KBM-7 (cell line): ENCODE measurements at regions not wholly inside any gene's neighbourhood (a gene's known extent, or its start where the extent isn't known, plus 50 kb on each side); places are given as distances from the start of the nearest gene placed in this dataset.
"Not testable (repeated sequence)": the region's sequence is repeated elsewhere in the genome, so short reads cannot be mapped to it uniquely, and the experiment has no call there.

Experiments
- DNase-seq: peaks from one replicate; pipeline ENCODE4 v3.0.0-alpha.2; 2015
- in situ Hi-C: fragments of 300-500 bp; cut with MboI; formaldehyde crosslinking; loops from 2 replicates; pipeline ENCODE4 v1.14.3; 2020; ENCODE audit warnings: low sequenced_read_pairs, low pct_unique_long_range_greater_than_20kb, mixed read lengths

- DNase-seq, in situ Hi-C loops: not testable (repeated sequence)
Observed at GRCh38 chr3:39651256-39651655, 158.2 kb upstream of the MYRIP start.

- in situ Hi-C loops: no loop called here
Observed at GRCh38 chr3:39651993-39652739, 157.2 kb upstream of the MYRIP start.

GRCh38 chr3:39655718-39656117 lies 153.7 kb upstream of the MYRIP start:
- in situ Hi-C loops, DNase-seq: not testable (repeated sequence)

More at GRCh38 chr3:39651993-39652739, 157.2 kb upstream of the MYRIP start:
- DNase-seq: no peak

- in situ Hi-C loops: no loop called here
- no peak for DNase-seq
Observed at GRCh38 chr3:39657075-39657474, 152.3 kb upstream of the MYRIP start.

GRCh38 chr3:39657775-39658174 lies 151.6 kb upstream of the MYRIP start:
- no peak for DNase-seq
- in situ Hi-C loops: no loop called here

- DNase-seq: no peak
- in situ Hi-C loops: no loop called here
Observed at GRCh38 chr3:39664931-39665330, 144.5 kb upstream of the MYRIP start.

GRCh38 chr3:39665441-39665840 lies 144.0 kb upstream of the MYRIP start:
- in situ Hi-C loops: no loop called here
- DNase-seq: no peak

GRCh38 chr3:39668420-39668819 lies 141.0 kb upstream of the MYRIP start:
- in situ Hi-C loops: no loop called here

GRCh38 chr3:39671116-39671515 lies 138.3 kb upstream of the MYRIP start:
- in situ Hi-C loops: no loop called here

More at GRCh38 chr3:39668420-39668819, 141.0 kb upstream of the MYRIP start:
- DNase-seq: peak; percentile 45

GRCh38 chr3:39671600-39671999 lies 137.8 kb upstream of the MYRIP start:
- DNase-seq: no peak
- in situ Hi-C loops: no loop called here

More at GRCh38 chr3:39671116-39671515, 138.3 kb upstream of the MYRIP start:
- DNase-seq: no peak

GRCh38 chr3:39705351-39705900 lies 104.0 kb upstream of the MYRIP start:
- DNase-seq: no peak
- in situ Hi-C loops: no loop called here

- peak; percentile 38 for DNase-seq
- in situ Hi-C loops: no loop called here
Observed at GRCh38 chr3:39707314-39707909, 102.0 kb upstream of the MYRIP start.

- in situ Hi-C loops: no loop called here
- DNase-seq: no peak
Observed at GRCh38 chr3:39712413-39713048, 96.9 kb upstream of the MYRIP start.

GRCh38 chr3:39713341-39713740 lies 96.1 kb upstream of the MYRIP start:
- in situ Hi-C loops, DNase-seq: not testable (repeated sequence)

- in situ Hi-C loops: no loop called here
- DNase-seq: no peak
Observed at GRCh38 chr3:39716849-39717248, 92.6 kb upstream of the MYRIP start.

- DNase-seq: peak; percentile 12
- in situ Hi-C loops: no loop called here
Observed at GRCh38 chr3:39718674-39719595, 90.5 kb upstream of the MYRIP start.

- no peak for DNase-seq
- in situ Hi-C loops: no loop called here
Observed at GRCh38 chr3:39721076-39721475, 88.3 kb upstream of the MYRIP start.

- in situ Hi-C loops: no loop called here
- DNase-seq: no peak
Observed at GRCh38 chr3:39724233-39724846, 85.1 kb upstream of the MYRIP start.

GRCh38 chr3:39725321-39725720 lies 84.1 kb upstream of the MYRIP start:
- in situ Hi-C loops: no loop called here
- DNase-seq: no peak
